ENCODE measurements at regions not wholly inside any gene's neighbourhood (a gene's known extent, or its start where the extent isn't known, plus 50 kb on each side); places are given as distances from the start of the nearest gene placed in this dataset.

GRCh38 chr9:31034311-31034710 lies 1350.1 kb upstream of the ACO1 start:
- Histone ChIP-seq H2AFZ (ENCODE audit: control insufficient read depth, low read length) (no peak overlapping the region), H3K9ac (ENCODE audit: control insufficient read depth, extremely low read depth, insufficient read depth, low read length) (no peak overlapping the region), H3K9me3 (ENCODE audit: control insufficient read depth, low read depth, low read length) (no peaks in the 10 kb centered on the region), H3K36me3 (ENCODE audit: control insufficient read depth in 2 of 2, extremely low read depth in 1 of 2, insufficient read depth in 2 of 2, low read length in 2 of 2) (no peaks in the 10 kb centered on the region), H3K9me1 (ENCODE audit: control insufficient read depth, extremely low read depth, insufficient read depth, low read length) (no peaks in the 10 kb centered on the region), H3K27ac (ENCODE audit: control insufficient read depth, insufficient read depth, low read length) (no peak overlapping the region), H3K79me2 (ENCODE audit: control insufficient read depth, insufficient read depth, low read length) (no peaks in the 10 kb centered on the region), H4K20me1 (ENCODE audit: control insufficient read depth, extremely low read depth, insufficient read depth, low read length) (no peaks in the 10 kb centered on the region), H3K4me2 (ENCODE audit: control insufficient read depth, extremely low read depth, insufficient read depth, low read depth, low read length) (no peak overlapping the region), H3K27me3 (ENCODE audit: control insufficient read depth, extremely low read depth, insufficient read depth, low read length) (no peaks in the 10 kb centered on the region), H3K4me3 (ENCODE audit: control insufficient read depth in 2 of 3, extremely low read depth in 1 of 3, insufficient read depth in 2 of 3, low read depth in 1 of 3, low read length in 3 of 3) (no peak overlapping the region), H3K4me1 (ENCODE audit: control insufficient read depth, extremely low read depth, insufficient read depth, low read length) (no peaks in the 10 kb centered on the region)
- dilution Hi-C loops (cut with MboI; ENCODE audit: extremely low pct_ligation_motif_present, low sequenced_read_pairs), result no loop called here
- DNase-seq (ENCODE audit: low read depth, low spot score) (no peak), FAIRE-seq (no peak)
- TF ChIP-seq EZH2 (IDR thresholded peaks at IDR 0.05; ENCODE audit: low read length) (no peak), CTCF (optimal IDR thresholded peaks at IDR 0.05 in 1 of 3, IDR thresholded peaks at IDR 0.05 in 1 of 3, conservative IDR thresholded peaks at IDR 0.05 in 1 of 3; ENCODE audit: extremely low read depth in 1 of 3, insufficient read depth in 2 of 3, low read length in 3 of 3) (no peak)

- Histone ChIP-seq H3K4me3 (ENCODE audit: control insufficient read depth in 2 of 3, extremely low read depth in 1 of 3, insufficient read depth in 2 of 3, low read depth in 1 of 3, low read length in 3 of 3) (no peak overlapping the region), H4K20me1 (ENCODE audit: control insufficient read depth, extremely low read depth, insufficient read depth, low read length) (no peaks in the 10 kb centered on the region), H3K4me2 (ENCODE audit: control insufficient read depth, extremely low read depth, insufficient read depth, low read depth, low read length) (no peak overlapping the region), H3K27ac (ENCODE audit: control insufficient read depth, insufficient read depth, low read length) (no peak overlapping the region), H3K36me3 (ENCODE audit: control insufficient read depth in 2 of 2, extremely low read depth in 1 of 2, insufficient read depth in 2 of 2, low read length in 2 of 2) (no peaks in the 10 kb centered on the region), H3K9me1 (ENCODE audit: control insufficient read depth, extremely low read depth, insufficient read depth, low read length) (no peaks in the 10 kb centered on the region), H3K9ac (ENCODE audit: control insufficient read depth, extremely low read depth, insufficient read depth, low read length) (no peak overlapping the region), H3K27me3 (ENCODE audit: control insufficient read depth, extremely low read depth, insufficient read depth, low read length) (no peaks in the 10 kb centered on the region), H3K79me2 (ENCODE audit: control insufficient read depth, insufficient read depth, low read length) (no peaks in the 10 kb centered on the region), H3K9me3 (ENCODE audit: control insufficient read depth, low read depth, low read length) (no peaks in the 10 kb centered on the region), H2AFZ (ENCODE audit: control insufficient read depth, low read length) (no peak overlapping the region), H3K4me1 (ENCODE audit: control insufficient read depth, extremely low read depth, insufficient read depth, low read length) (no peaks in the 10 kb centered on the region)
- FAIRE-seq (no peak), DNase-seq (ENCODE audit: low read depth, low spot score) (no peak)
- TF ChIP-seq EZH2 (IDR thresholded peaks at IDR 0.05; ENCODE audit: low read length), result no peak
- TF ChIP-seq CTCF (optimal IDR thresholded peaks at IDR 0.05 in 1 of 3, IDR thresholded peaks at IDR 0.05 in 1 of 3, conservative IDR thresholded peaks at IDR 0.05 in 1 of 3; ENCODE audit: extremely low read depth in 1 of 3, insufficient read depth in 2 of 3, low read length in 3 of 3), result no peak
- dilution Hi-C loops (cut with MboI; ENCODE audit: extremely low pct_ligation_motif_present, low sequenced_read_pairs), result no loop called here
These were observed 1343.9 kb upstream of the ACO1 start for GRCh38 chr9:31040564-31040963.

Data from keratinocyte (primary cell).